Islet of Langerhans (tissue), 1 donor: ENCODE measurements at regions not wholly inside any gene's neighbourhood (a gene's known extent, or its start where the extent isn't known, plus 50 kb on each side); places are given as distances from the start of the nearest gene placed in this dataset.
"Not testable (repeated sequence)": the region's sequence is repeated elsewhere in the genome, so short reads cannot be mapped to it uniquely, and the experiment has no call there.

Experiments
- FAIRE-seq: peaks from one replicate; lab custom pipeline; 2011; peaks lifted over from hg19 to GRCh38; lab: Jason Lieb, UNC

DNA sequence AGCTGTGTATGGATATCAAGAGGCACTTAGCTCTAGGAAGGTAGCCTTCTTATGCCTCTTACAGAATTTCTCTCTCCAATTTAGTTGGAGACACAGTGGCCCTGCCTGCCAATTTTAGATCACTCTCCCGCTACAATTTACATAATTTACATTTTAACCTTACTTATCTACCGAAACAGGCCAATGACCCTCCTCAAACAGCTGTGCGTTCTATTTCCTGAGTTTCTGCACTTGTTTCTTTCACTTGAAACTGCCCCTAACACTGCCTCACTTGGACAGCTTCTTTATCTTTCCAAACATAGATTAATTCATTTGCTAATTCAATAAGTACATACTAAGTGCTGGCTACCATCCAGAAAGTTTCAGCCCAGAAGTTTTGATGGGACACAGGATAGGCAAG, 52.9 kb upstream of the HDDC2 start:
- no peak for FAIRE-seq

DNA sequence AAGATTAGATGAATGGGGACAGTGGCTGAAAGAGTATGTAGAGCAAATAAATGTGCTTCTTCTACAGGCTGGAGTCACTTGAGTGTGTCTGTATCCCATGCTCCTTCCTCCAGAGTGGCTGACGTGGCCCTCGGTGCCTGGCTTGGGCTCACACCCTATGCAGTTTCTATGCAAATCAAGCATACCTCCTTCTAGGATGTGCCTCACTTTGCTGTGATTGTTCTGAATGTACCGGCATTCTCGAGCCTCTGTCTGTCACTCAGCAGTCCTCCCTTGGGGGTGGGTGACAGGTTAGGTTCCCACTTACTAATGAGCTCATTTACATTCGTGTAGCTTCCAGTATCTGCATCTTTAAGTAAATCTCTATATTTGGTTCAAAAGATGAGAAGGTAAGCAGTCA, 55.1 kb upstream of the HDDC2 start:
- no peak for FAIRE-seq

DNA sequence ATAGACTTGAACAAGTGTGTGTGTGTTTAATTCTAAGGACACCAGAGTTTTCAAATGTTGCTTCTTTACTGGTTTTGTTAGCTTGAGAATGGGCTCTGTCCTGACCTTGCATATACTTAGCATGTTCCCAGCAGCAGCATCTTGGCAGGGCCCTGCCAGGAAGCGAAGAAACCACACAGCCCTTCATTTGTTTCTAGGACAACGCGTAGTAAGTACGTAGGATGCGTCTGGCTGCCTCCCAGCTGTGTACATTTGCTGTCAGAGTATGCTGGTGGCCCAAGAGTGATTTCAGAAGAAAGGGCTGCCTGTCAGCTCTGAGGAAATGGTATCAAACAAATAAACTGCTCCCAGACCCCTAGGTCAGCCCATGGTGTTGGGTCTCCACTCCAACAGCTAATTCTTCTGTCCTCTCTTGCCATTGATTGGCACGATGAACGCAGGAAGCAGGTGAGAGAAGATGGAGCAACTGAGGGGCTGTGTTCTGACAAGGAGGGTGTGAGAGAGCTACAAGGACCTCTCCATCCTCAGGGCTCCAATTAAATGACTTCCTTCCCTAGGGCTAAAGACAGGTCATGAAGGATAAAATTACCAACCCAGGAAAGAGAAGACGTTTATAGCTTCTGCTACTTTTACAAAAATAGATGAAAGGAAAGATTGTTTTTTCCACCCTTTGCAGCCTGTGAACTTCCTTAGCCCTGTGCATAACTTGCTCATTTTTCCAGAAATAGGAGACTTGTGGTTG, 55.9 kb upstream of the HDDC2 start:
- no peak for FAIRE-seq

DNA sequence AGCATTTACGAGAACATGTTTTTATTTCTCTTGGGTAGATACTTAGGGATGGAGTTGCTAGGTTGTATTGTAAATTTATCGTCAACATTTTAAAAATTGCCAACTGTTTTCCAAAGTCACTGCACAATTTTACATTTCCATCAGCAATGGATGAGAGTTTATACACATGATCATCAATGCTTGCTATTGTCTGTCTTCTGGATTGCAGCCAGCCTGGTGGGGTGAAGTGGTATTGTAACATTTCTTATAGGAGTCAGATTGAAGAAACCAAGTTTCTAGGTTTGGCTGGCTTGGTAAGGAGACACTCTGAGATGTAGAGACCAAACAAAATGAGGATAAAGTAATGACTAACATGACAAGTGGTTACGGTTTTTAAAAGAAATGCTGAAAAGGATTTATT, 57.1 kb upstream of the HDDC2 start:
- FAIRE-seq, result no peak

DNA sequence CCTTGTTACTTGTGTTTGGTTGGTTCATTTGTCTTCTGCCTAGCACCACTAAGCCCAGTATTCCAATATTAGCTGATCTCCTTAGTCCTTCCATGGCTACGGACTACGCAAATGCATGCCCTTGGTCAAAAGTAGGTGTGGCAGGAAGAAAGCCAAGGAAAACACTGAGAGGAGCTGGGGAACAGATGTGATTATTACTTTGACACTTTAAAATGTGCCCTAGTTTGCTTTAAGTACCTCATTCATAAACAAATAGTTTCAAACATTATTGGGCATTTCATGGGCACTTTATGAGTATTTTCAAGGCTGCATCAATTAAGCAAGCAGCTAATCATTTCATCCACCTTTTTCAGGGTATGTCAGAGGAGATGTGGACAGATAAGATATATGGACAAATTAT, 60.1 kb upstream of the HDDC2 start:
- no peak for FAIRE-seq

DNA sequence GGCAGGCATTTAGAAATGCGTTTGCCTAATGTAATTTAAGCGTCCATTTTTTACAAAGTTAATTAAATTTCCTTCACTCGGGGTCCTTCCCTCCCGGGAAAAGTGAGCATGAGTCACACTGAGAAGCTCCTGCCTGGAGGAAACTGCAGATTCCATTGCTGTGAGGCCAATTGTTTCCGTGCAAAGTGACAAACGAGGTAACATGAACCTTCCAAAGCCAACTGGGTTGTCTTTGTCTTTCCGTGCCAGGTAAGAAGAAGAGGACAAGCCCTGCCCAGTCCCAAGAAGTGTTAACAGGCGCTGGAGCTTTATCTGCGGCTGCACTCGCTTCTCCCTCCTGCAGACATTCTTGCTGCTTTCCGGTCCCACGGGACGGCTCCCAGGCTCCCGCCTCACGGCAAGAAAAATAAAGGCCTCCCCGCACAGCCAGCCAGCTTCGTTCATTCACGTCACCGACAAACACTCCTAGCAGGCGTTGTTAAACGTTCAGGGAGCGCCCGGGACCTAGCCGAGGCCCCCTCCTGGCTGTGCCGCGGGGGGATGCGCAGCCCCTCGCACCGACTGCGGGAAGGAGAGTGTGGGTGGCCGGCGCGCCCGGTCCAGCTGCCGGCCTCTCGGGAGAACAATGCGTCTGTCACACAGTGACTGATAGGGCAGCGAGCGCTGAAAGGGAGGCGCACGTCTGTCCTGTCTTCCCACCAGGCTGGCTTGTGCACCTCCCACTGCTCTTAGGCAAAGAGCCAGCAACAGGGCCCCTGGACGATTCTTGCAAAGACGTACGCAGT, 61.5 kb upstream of the HDDC2 start:
- FAIRE-seq, result no peak

DNA sequence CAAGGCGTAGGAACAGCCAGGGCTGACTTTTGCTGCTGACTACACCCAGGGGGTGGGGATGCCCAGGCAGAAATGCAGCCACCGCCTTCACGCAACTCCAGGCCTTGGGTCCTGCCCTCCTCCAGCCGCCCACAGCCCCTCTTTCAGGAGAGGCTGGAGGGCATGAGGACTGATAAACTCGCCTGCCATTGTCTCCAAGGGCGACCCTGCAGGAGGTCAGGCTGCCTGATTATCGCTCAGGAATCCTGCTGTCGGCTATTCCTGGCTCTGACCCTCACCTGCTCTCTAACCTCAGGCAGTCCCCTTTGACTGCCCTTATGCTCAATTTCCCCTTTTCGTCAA, 62.0 kb upstream of the HDDC2 start:
- no peak for FAIRE-seq

DNA sequence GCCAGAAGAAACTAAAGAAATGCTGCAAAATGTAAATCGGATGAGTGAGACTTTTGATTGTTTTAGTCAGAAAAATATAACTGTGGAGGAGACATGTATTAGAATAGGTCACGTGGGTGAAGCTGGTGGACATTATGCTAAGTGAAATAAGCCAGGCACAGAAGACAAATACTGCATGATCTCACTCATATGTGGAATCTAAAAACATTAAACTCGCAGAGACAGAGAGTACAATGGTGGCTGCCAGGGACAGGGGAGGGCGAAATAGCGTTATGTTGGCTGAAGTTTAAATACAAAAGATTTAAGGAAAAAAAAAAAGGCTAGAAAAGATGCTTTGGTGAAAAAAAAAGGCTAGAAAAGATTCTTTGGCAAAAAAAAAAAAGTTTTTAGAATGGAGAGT, 63.5 kb upstream of the HDDC2 start:
- no peak for FAIRE-seq

DNA sequence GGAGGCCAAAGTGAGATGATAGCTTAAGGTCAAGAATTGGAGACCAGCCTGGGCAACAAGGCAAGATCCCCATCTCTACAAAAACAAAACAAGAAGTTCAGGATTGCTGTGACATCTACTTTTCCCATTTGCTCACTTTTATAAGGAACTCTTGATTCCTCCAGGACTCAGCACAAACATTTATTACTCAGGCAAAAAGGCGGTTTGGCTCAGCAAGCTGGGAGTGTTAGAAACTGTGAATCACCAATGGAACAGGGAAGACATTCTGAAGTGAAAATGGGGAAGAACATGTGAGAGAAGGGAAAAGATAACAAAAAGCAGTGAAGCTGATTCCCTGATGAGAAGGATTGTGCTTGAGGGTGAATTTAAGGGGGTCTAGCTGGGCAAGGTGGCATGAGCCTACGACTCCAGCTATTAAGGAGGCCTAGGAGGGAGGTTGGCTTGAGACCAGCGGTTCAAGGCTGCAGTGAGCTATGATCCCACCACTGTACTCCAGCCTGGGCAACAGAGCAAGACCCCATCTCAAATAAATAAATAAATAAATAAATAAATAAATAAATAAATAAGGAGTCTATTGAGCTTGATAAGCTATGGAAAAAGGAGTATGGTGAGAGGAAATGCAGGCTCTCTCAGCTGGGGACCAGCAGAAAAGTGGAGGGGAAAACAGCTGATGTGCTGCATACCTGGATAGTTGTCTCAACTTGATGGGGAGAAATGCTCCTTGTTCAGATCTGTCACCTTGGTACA, 65.4 kb upstream of the HDDC2 start:
- no peak for FAIRE-seq

DNA sequence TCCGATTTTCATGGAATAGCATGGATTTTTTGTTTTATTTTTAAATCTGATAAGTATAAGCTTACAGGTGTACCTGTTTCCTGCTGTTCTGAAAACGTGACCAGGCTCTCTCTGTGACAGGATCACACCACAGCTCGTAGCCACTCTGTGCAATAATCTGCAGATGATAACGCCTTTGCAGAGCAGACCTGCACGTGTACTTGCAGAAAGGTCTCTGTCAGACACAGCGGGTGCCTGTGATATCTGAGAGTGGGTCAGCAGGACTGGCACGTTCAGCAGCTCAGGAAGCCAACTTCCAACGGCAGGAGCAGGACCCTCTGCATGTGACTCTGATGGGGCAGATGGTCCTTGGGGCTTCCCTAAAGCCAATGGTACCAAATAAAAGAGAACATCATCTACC, 68.6 kb upstream of the HDDC2 start:
- no peak for FAIRE-seq

DNA sequence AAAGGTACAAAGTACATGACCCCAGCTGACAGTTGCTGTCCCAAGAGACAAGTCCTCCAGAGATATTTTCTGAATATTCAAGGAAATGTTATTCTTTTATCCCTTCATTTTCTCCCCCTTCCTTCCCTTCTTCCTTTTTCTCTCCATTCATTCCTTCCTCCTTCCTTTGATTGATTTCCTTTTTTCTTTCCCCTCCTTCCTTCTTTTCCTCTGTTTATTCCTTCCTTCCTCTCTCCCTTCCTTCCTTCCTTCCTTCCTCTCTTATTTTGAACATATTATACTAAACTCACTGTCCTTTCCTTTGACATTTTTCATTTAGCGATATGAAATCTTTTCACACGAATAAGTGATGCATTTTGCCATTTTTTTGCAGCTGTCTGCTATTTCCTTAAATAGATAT, 73.2 kb upstream of the HDDC2 start:
- no peak for FAIRE-seq

DNA sequence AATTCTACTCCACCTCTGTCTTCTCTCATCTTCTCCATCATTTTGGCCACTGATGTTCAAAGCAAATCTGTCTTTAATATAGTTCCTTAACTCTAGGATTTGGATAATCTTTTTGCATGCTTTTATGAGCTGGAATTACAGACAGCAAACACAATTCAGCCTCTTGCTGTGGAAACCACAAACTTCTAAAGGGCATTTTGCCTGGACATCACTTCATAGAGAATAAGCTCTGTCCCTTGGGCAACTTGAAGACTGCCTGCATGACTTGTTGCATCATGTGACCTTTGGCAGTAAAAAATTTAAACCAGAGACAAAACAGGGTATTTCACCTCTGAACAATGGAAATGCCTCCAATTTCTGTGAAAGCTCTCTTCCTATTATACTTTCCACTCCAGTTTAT, 74.1 kb upstream of the HDDC2 start:
- no peak for FAIRE-seq

DNA sequence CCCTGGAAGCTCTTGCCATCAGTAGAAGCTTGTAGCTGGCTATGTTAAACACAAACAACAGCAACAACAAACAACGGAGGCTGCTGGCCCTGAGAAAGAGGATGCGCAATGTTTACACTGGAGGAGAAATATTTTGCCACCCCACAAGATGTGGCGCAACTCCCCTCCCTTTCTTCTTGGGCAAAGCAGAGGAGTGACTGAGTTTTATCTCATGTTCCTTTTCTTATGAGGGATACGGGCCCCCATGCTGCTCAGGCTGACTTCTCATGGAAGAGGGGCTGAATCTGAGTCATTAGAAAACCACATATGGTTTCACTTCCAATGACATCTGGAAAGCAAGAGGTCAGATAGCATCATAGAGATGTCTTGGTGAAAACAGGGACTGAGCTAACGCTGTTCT, 75.9 kb upstream of the HDDC2 start:
- FAIRE-seq, result no peak

DNA sequence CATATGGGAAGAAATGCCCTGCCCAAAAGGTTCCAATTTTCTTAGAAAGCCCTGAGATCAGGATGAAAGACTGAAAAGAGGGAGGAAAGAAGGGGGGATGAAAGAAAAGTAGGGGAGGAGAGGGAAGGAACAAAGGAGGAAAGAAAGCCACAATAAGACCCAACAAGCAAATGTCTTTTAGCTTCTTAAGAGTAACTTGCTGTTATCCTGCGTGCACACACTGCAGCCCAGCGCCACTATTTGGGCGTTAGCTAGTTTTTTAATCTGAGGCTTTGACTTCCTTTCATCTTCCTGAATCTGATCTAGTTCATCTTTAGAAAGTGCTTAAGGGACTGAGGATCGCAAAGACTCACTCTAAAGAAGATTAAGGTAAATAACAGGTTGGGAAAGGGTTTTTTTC, 77.4 kb upstream of the HDDC2 start:
- no peak for FAIRE-seq

DNA sequence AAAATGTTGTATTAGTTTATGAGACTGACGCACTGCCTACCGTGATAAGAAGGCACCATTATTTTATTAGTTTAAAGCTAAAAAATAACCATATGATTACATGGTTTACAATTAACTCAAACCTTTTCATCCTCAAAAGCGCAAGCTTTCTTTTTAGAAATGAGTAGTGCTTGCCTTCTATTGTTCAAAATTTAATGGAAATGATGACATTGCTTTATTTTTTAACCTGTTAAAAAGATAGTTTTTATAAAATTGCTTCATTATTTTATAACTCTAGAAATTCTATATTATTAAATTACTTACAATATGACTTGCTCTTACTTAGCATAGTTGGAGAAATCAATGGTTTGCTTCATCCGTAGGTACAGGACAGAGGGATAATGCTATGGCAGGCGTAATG, 78.7 kb upstream of the HDDC2 start:
- FAIRE-seq, result no peak

DNA sequence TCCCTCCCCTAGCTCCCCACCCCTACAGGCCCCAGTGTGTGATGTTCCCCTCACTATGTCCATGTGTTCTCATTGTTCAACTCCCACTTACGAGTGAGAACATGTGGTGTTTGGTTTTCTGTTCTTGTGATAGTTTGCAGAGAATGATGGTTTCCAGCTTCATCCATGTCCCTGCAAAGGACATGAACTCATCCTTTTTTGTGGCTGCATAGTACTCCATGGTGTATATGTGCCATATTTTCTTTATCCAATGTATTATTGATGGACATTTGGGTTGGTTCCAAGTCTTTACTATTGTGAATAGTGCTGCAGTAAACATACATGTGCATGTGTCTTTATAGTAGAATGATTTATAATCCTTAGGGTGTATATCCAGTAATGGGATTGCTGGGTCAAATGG, 84.6 kb upstream of the HDDC2 start:
- FAIRE-seq, result not testable (repeated sequence)

DNA sequence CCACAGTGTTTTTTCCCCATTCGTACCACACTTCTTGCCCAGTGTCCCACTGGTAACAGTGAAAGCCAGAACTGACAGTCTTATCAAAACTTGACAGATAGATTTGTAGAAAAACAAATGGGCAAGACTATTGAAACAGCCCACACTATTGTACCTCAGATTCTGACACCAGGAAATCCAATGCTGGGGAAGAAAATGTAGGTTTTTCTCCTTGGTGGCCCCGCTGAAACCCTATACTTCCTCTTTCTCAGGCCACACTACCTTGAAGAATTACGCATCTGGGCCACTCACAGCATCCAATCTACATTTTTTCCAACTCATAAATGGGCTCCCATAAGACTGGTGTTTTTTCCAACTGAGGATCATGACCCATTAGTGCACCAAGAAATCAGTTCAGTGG, 90.9 kb upstream of the HDDC2 start:
- no peak for FAIRE-seq

DNA sequence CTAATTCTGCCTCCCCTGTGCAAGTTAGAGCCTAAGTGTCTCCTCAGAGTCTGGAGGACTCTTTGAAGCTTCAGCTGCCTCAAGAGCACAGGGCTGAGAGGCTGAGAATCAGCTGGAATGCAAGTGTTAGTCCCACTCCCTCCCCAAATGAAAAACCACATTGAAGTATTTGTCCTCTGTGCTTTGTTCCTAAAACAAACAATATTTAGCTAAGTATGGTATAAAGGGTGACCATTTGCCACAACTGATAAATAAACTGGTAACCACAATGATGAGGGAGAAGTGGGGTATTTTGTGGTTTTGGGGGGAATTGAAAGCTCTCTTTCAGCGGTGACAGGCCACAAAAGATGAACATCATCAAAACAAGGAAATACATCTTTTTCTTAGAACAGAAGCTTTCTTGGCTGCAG, 91.7 kb upstream of the HDDC2 start:
- no peak for FAIRE-seq

DNA sequence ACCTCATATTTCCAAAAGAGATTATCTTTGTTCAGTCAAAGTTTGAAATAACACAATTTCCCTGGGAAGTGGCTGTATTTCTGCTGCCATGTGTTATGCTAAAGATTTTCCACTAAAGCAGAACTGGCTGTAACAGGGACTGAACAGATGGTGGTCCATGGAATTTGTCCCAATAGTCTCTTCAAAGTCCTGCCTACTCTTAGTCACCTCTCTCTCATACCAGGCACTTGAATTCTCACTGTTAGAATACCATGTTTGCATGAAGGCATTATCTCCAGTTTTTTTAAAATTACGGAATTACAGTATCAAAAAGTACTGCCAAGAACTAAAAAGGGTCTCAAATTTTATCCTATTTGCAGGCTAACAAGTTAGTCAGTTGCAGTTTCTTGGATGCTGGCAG, 105.0 kb upstream of the HDDC2 start:
- no peak for FAIRE-seq

DNA sequence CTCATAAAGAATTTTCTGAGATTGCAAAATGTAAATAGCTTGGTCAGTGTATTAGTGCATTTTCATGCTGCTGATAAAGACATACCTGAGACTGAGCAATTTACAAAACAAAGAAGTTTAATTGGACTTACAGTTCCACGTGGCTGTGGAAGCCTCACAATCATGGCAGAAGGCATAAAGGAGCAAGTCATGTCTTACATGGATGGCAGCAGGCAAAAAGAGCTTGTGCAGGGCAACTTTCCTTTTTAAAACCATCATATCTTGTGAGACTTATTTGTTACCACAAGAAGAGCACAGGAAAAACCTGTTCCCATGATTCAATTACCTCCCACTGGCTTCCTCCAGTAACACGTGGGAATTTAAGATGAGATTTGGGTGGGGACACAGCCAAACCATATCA, 112.7 kb upstream of the HDDC2 start:
- FAIRE-seq, result no peak

DNA sequence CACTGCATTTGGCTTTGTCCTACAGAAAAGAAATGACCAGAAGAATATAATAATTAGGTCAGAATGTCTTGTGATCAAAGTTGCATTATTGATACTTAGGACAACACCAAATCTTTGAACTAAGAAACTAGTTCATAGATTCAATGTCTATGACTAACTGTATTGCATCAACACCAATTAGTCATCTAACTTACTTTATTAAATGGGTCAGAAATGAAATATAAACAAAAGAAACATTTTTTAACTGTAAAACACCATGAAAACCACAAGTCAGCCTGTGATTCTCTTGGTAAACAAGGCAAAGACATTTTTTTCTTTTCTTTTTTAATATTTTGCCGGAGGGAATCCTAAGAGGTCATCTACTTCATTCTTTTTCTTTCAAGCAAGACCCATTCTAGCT, 114.1 kb upstream of the HDDC2 start:
- no peak for FAIRE-seq

DNA sequence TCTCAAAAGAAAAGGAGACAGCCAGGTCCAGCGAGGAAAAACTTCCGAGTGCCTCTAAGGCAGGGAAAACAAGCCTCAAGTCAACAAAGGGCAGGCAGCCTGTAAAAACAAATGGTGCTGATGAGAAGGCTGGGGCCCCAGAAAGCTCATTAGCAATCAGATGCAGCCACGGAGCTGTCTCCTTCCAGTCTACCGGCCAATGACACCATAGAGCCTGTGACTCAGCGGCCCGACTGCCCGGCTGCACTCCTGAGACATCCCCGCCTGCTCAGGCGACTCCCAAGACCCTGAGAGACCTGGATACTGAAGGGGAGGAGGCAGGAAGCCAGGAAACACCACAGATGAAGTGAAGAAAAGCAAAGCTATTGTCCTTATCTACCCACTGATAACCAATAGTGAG, 120.1 kb upstream of the HDDC2 start:
- FAIRE-seq, result no peak

DNA sequence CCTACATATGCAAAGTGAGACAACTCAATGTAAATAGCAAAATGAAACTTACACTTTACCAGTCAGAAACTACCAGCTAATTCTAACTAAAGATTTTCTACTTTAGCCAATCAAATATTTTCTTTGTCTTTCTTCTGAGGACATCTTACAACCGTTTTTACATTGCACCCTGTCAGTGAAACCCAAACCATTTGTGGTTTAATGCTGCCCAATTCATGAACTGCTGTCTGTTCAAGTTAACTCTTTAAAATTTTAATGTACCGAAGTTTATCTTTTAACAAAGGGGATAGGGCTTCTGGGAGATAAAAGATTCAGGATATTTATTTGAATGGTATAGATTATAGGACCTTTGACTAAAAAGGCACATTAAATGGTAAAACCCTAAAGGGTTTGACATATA, 121.3 kb upstream of the HDDC2 start:
- FAIRE-seq, result no peak

DNA sequence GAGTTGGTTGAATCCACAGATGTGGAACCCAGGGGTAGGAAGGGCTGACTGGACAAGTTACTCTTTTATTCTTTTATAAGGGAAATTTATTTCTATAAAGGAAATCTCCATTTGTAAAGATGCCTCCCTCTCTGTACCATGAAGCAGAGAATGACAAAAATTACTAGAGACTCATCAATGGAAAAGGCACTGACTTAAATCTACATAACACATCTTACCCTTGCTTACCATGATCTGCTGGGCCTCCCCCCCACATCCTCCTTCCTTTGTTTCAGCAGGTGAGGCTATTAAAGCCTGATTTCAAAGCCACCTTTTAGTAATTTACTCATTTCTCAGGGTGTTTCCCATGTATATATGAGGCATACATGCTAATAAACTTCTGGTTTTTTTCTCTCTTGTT, 130.2 kb upstream of the HDDC2 start:
- FAIRE-seq, result no peak
